Kidney epithelial cell (primary cell): ENCODE measurements at regions not wholly inside any gene's neighbourhood (a gene's known extent, or its start where the extent isn't known, plus 50 kb on each side); places are given as distances from the start of the nearest gene placed in this dataset.

Source experiments
- DNase-seq: peaks from one replicate; pipeline ENCODE4 v3.0.0-alpha.2; 2010; ENCODE audit warnings: low read depth
- H3K27me3 ChIP-seq: 2 replicates; pipeline ENCODE4 v1.6.0; 2011; ENCODE audit warnings: low read length; ENCODE audit not compliant: control insufficient read depth, insufficient read depth
- H3K36me3 ChIP-seq: 2 replicates; pipeline ENCODE4 v1.5.1; 2011; ENCODE audit warnings: low read length; ENCODE audit not compliant: control insufficient read depth, insufficient read depth
- H3K4me3 ChIP-seq: 2 replicates; pipeline ENCODE4 v1.5.1; 2011; ENCODE audit warnings: low read depth, mild to moderate bottlenecking, control low read depth, low read length
- CTCF ChIP-seq: IDR thresholded peaks from 2 replicates; pipeline ENCODE4 v1.5.1; 2011; ENCODE audit warnings: mild to moderate bottlenecking, moderate library complexity, low read length, control low read depth, inconsistent platforms; ENCODE audit not compliant: insufficient read depth, poor library complexity, severe bottlenecking

DNA sequence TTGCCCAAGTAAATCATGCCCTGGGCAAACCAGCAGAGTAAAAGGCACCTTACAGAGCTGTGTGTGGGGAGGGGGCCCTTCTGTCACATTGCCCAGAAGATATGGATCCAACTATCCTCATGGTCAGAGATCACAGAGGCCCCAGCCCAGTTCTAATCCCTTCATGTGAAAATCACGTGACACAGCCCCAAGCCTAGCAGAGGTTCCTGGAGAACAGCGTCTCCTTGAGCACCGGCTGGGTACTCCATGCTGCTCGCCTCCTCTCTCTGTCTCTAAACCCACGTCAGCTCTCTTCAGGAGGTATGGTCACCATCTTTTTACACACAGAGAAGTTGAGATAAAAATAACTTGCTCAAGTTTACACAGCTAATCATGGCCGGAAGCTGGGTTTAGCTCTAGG, 230.2 kb downstream of the ANKRD60 start:
- Histone ChIP-seq H3K4me3 (no peak overlapping the region), H3K27me3 (no peaks in the 10 kb centered on the region), H3K36me3 (no peaks in the 10 kb centered on the region)
- no peak for TF ChIP-seq CTCF
- DNase-seq: no peak

DNA sequence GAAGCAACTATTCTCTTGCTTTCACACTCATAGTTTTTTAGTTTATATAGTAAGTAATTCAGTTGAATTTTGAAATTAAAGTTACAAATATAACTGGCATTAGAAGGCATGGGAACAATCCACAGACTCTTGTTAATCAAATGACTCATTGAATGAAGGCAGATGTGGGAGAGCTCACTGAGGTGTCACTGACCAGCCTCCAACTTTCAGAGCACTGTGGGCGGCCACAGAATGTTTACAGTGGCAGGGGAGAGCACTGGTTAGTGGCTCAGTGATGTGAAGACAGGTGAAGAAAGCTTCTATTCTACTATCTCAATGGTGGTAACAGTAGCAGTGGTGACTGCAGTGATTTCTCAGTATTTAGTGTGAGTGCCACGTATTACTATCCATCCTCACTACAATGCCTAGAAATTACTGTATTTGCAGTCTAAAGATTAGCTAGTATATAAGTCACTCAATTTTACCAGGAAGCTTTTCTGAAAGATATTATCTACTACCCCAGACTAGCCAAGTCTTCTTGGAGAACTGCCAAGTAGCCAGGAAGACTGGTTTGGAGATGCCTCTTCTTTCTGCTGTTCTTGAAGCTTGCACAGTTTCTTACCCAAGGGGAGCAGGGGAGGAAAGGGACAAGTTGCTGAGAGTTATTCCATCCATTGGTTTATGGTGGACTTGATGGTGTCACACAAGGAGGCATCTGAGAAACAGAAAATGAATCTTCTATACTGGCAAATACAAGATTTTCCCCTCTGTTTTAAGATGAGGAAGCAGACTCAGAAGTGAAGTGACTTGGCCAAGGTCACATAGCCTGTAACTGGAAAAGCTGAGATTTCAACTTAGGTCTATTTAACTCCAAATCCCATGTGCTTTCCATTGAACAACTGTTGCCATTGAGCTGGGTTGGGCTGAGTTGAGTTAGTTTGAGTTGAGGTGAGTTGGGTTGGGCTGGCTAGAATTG, 231.2 kb downstream of the ANKRD60 start:
- H3K27me3 ChIP-seq: no peaks in the 10 kb centered on the region
- no peak for TF ChIP-seq CTCF
- DNase-seq: peak; percentile 44
- no peak overlapping the region for H3K4me3 ChIP-seq
- H3K36me3 ChIP-seq: no peaks in the 10 kb centered on the region

DNA sequence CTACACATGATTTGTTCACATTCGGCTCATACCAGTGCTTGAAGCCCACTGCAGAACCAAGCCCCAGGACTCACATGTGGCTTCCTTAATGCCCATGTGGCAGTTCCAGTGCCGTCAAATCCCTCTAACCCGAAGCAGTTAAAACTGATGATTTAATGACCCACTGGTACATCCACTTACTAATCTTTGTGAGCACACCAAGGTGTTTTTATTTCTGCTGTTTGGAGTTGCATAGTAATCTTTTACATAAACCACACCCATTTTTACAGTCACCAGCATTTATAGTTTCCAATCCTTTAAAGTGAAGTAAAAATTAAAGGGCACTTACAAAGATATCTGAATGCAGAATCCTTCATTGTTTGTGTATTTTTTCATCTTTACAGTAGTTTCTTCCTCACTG, 232.0 kb downstream of the ANKRD60 start:
- Histone ChIP-seq H3K27me3 (no peaks in the 10 kb centered on the region), H3K4me3 (no peak overlapping the region), H3K36me3 (no peaks in the 10 kb centered on the region)
- no peak for DNase-seq
- no peak for TF ChIP-seq CTCF

GRCh38 chr20:57995381-57995977, 233.0 kb downstream of the ANKRD60 start:
- Histone ChIP-seq H3K4me3 (no peak overlapping the region), H3K36me3 (no peaks in the 10 kb centered on the region), H3K27me3 (no peaks in the 10 kb centered on the region)
- DNase-seq: no peak
- no peak for TF ChIP-seq CTCF

- H3K36me3 ChIP-seq: no peaks in the 10 kb centered on the region
- TF ChIP-seq CTCF: no peak
- no peak for DNase-seq
- no peak overlapping the region for H3K4me3 ChIP-seq
- H3K27me3 ChIP-seq: no peaks in the 10 kb centered on the region
Observed at GRCh38 chr20:57993716-57994431, 234.6 kb downstream of the ANKRD60 start.
